HepG2 (cell line): ENCODE measurements at regions not wholly inside any gene's neighbourhood (a gene's known extent, or its start where the extent isn't known, plus 50 kb on each side); places are given as distances from the start of the nearest gene placed in this dataset.
A peak's percentile ranks its signal among the peaks of the same experiment; 100 is the strongest.

Source experiments
- ATAC-seq: fragments of 200-7000 bp; cut with Tn5 transposase; 3 replicates; pipeline ENCODE4 v1.9.1; 2020; ENCODE audit warnings: mild to moderate bottlenecking, moderate library complexity
- BruUV-seq: library from RNA; stranded (reverse); fragments of 400-500 nt; replicated peaks from 2 replicates; lab custom pipeline; 2021; lab: Mats Ljungman, UMichigan
- CTCF ChIA-PET: fragments of 300-600 bp; formaldehyde crosslinking; extraction: SDS; loops from one replicate; lab custom pipeline; 2021; ENCODE audit warnings: low total read pairs, inconsistent platforms, low intra/inter-chr PET ratio; lab: Yijun Ruan, JAX
- POLR2A ChIA-PET: fragments of 350-600 bp; sonication (Branson Sonifier 250); formaldehyde crosslinking; loops from one replicate; lab custom pipeline; 2020; ENCODE audit warnings: antibody characterized with exemption, inconsistent platforms; lab: Yijun Ruan, JAX
- DNase-seq: peaks from one replicate; pipeline ENCODE4 v3.0.0-alpha.2; 2015; ENCODE audit warnings: low spot score
- FAIRE-seq: peaks from 3 replicates; lab custom pipeline; 2011; peaks lifted over from hg19 to GRCh38; lab: Jason Lieb, UNC
- H2AFZ ChIP-seq: one replicate; pipeline ENCODE4 v1.6.1; 2011; ENCODE audit warnings: low read length, inconsistent platforms
- H3K27ac ChIP-seq: fragments of 300-600 bp; 3 replicates; pipeline ENCODE4 v1.8.0; 2011; ENCODE audit warnings: mixed run types, mild to moderate bottlenecking, mixed read lengths, low read length, inconsistent platforms; ENCODE audit not compliant: insufficient read depth; ENCODE audit errors: extremely low read length
- H3K27me3 ChIP-seq, 2 experiments: fragments of 200-600 bp in 1 of 2; 2 replicates in 1 of 2; 3 replicates in 1 of 2; pipeline versions ENCODE4 v1.6.0 to v1.8.0; 2011; ENCODE audit warnings: low read length in 2 of 2, mild to moderate bottlenecking in 2 of 2, moderate library complexity in 2 of 2, inconsistent platforms in 1 of 2; ENCODE audit not compliant: insufficient read depth in 2 of 2, control insufficient read depth in 1 of 2
- H3K36me3 ChIP-seq, 2 experiments: fragments of 200-600 bp in 1 of 2; replicated peaks in 1 of 2; 2 replicates in 1 of 2; 3 replicates in 1 of 2; pipeline versions ENCODE4 v1.5.1 to v1.8.0; 2011; ENCODE audit warnings: low read length in 2 of 2, inconsistent platforms in 1 of 2; ENCODE audit not compliant: insufficient read depth in 2 of 2, control insufficient read depth in 1 of 2
- H3K4me1 ChIP-seq: 2 replicates; pipeline ENCODE4 v1.5.1; 2012; ENCODE audit warnings: low read length, inconsistent platforms; ENCODE audit not compliant: insufficient read depth
- H3K4me2 ChIP-seq: 2 replicates; pipeline ENCODE4 v1.6.0; 2011; ENCODE audit warnings: low read depth, low read length, inconsistent platforms
- H3K4me3 ChIP-seq, 3 experiments: fragments of 200-600 bp in 1 of 3; sonication (generic), shearing (Covaris generic) in 1 of 3; replicated peaks in 1 of 3; 2 replicates each; pipeline ENCODE4 v1.5.1; 2011 to 2016; ENCODE audit warnings: low read length in 3 of 3, inconsistent platforms in 2 of 3, low read depth in 2 of 3, mild to moderate bottlenecking in 2 of 3, control low read depth in 1 of 3, mixed read lengths in 1 of 3; ENCODE audit not compliant: insufficient read depth in 1 of 3
- H3K79me2 ChIP-seq: one replicate; pipeline ENCODE4 v1.6.1; 2011; ENCODE audit warnings: low read length, inconsistent platforms; ENCODE audit not compliant: insufficient read depth
- H3K9ac ChIP-seq: 2 replicates; pipeline ENCODE4 v1.6.0; 2011; ENCODE audit warnings: mild to moderate bottlenecking, low read depth, low read length, inconsistent platforms; ENCODE audit not compliant: insufficient read depth
- H3K9me3 ChIP-seq: 2 replicates; pipeline ENCODE4 v1.5.1; 2012; ENCODE audit warnings: mild to moderate bottlenecking, low read length
- H4K20me1 ChIP-seq: 2 replicates; pipeline ENCODE4 v1.6.0; 2011; ENCODE audit warnings: inconsistent platforms, mild to moderate bottlenecking, low read length, moderate library complexity; ENCODE audit not compliant: insufficient read depth
- AHR ChIP-seq: IDR thresholded peaks from 2 replicates; pipeline ENCODE4 v1.6.1; 2018; ENCODE audit warnings: missing genetic modification reagents, missing compliant biosample characterization
- BORCS8-MEF2B ChIP-seq: sonication (generic); formaldehyde crosslinking; IDR thresholded peaks from 2 replicates; pipeline ENCODE4 v1.8.0; 2022; ENCODE audit warnings: mild to moderate bottlenecking, missing genetic modification reagents
- FOSL2 ChIP-seq: sonication (generic); formaldehyde crosslinking; IDR thresholded peaks from 2 replicates; pipeline ENCODE4 v1.4.0; 2020; ENCODE audit warnings: missing genetic modification reagents
- GZF1 ChIP-seq: sonication (generic); formaldehyde crosslinking; IDR thresholded peaks from 2 replicates; pipeline ENCODE4 v1.5.1; 2020; ENCODE audit warnings: mild to moderate bottlenecking, missing genetic modification reagents
- KLF11 ChIP-seq: IDR thresholded peaks from 2 replicates; pipeline ENCODE4 v1.6.1; 2016; ENCODE audit warnings: missing compliant biosample characterization
- MAFF ChIP-seq: IDR thresholded peaks from 2 replicates; pipeline ENCODE4 v1.6.1; 2011; ENCODE audit warnings: low read depth, low read length, improper control_type of control experiment
- MAFK ChIP-seq, 2 experiments: IDR thresholded peaks in 1 of 2; conservative IDR thresholded peaks in 1 of 2; 2 replicates each; pipeline ENCODE4 v1.6.1; 2011; ENCODE audit warnings: improper control_type of control experiment in 2 of 2, low read length in 2 of 2
- MEIS2 ChIP-seq: sonication (generic); formaldehyde crosslinking; IDR thresholded peaks from 2 replicates; pipeline ENCODE4 v1.9.0; 2021; ENCODE audit warnings: mild to moderate bottlenecking, missing genetic modification reagents
- MXI1 ChIP-seq: IDR thresholded peaks from 3 replicates; pipeline ENCODE4 v1.6.1; 2012; ENCODE audit warnings: low read depth, low read length, inconsistent platforms, borderline replicate concordance
- NFE2L2 ChIP-seq: fragments of 150-350 bp; IDR thresholded peaks from 2 replicates; pipeline ENCODE4 v1.6.1; 2014; ENCODE audit warnings: low read length
- NFRKB ChIP-seq: fragments of 450-650 bp; IDR thresholded peaks from 2 replicates; pipeline ENCODE4 v1.6.1; 2017
- NR3C1 ChIP-seq: sonication (generic); formaldehyde crosslinking; IDR thresholded peaks from 2 replicates; pipeline ENCODE4 v1.4.0; 2020; ENCODE audit warnings: missing genetic modification reagents
- RAD21 ChIP-seq: fragments of 450-650 bp; formaldehyde crosslinking; IDR thresholded peaks from 2 replicates; pipeline ENCODE4 v1.5.0; 2020; ENCODE audit warnings: mild to moderate bottlenecking
- SCMH1 ChIP-seq: sonication (generic); formaldehyde crosslinking; IDR thresholded peaks from 2 replicates; pipeline ENCODE4 v1.9.0; 2021; ENCODE audit warnings: missing genetic modification reagents, mild to moderate bottlenecking, borderline replicate concordance
- TCF12 ChIP-seq, 2 experiments: fragments of 450-650 bp in 1 of 2; sonication (generic) in 1 of 2; formaldehyde crosslinking in 1 of 2; IDR thresholded peaks; 2 replicates each; pipeline versions ENCODE4 v1.6.1 to v1.8.0; 2017 to 2022; ENCODE audit warnings: antibody characterized with exemption in 1 of 2, mild to moderate bottlenecking in 1 of 2, missing genetic modification reagents in 1 of 2, moderate library complexity in 1 of 2
- ZFP36L2 ChIP-seq: sonication (generic); formaldehyde crosslinking; IDR thresholded peaks from 2 replicates; pipeline ENCODE4 v1.4.0; 2020; ENCODE audit warnings: missing genetic modification reagents
- ZNF232 ChIP-seq: sonication (generic); formaldehyde crosslinking; IDR thresholded peaks from 2 replicates; pipeline ENCODE4 v1.4.0; 2020; ENCODE audit warnings: missing genetic modification reagents, borderline replicate concordance
- ZNF484 ChIP-seq: sonication (generic); formaldehyde crosslinking; IDR thresholded peaks from 2 replicates; pipeline ENCODE4 v1.5.1; 2020; ENCODE audit warnings: mild to moderate bottlenecking, low read depth, missing genetic modification reagents, borderline replicate concordance
- ZNF501 ChIP-seq: sonication (generic); formaldehyde crosslinking; IDR thresholded peaks from 2 replicates; pipeline ENCODE4 v1.5.1; 2020; ENCODE audit warnings: mild to moderate bottlenecking, moderate library complexity, missing genetic modification reagents
- ZNF567 ChIP-seq: sonication (generic); formaldehyde crosslinking; IDR thresholded peaks from 2 replicates; pipeline ENCODE4 v1.8.1; 2023; ENCODE audit warnings: mild to moderate bottlenecking, missing genetic modification reagents, borderline replicate concordance
- ZNF569 ChIP-seq: sonication (generic); formaldehyde crosslinking; IDR thresholded peaks from 2 replicates; pipeline ENCODE4 v1.5.0; 2020; ENCODE audit warnings: mild to moderate bottlenecking, missing genetic modification reagents, moderate library complexity, borderline replicate concordance
- ZNF605 ChIP-seq: sonication (generic); formaldehyde crosslinking; IDR thresholded peaks from 2 replicates; pipeline ENCODE4 v1.8.0; 2022; ENCODE audit warnings: mild to moderate bottlenecking, missing genetic modification reagents
- ZNF720 ChIP-seq: sonication (generic); formaldehyde crosslinking; IDR thresholded peaks from 2 replicates; pipeline ENCODE4 v1.4.0; 2020; ENCODE audit warnings: missing genetic modification reagents
- ZNF749 ChIP-seq: sonication (generic); formaldehyde crosslinking; IDR thresholded peaks from 2 replicates; pipeline ENCODE4 v1.8.0; 2022; ENCODE audit warnings: mild to moderate bottlenecking, missing genetic modification reagents, moderate library complexity, borderline replicate concordance
- WGBS: methylation state at CpG from one replicate; pipeline ENCODE4 v1.1.6; 2017; ENCODE audit warnings: low lambda C conversion rate; 5-methylcytosine and 5-hydroxymethylcytosine counted together
- in situ Hi-C: cut with HindIII; loops from 2 replicates; pipeline ENCODE4 v1.10.0; 2017; ENCODE audit warnings: low pct_unique_long_range_greater_than_20kb; ENCODE audit not compliant: extremely low pct_ligation_motif_present
- intact Hi-C: fragments of 100-400 bp; cut with micrococcal nuclease; formaldehyde crosslinking; loops from one replicate; pipeline ENCODE4 v1.10.0; 2022; ENCODE audit not compliant: unreplicated experiment
- TF ChIP-seq, protein P1 (sequence below): sonication (generic); formaldehyde crosslinking; IDR thresholded peaks from 2 replicates; pipeline ENCODE4 v1.4.0; 2020; ENCODE audit warnings: missing genetic modification reagents, mild to moderate bottlenecking, borderline replicate concordance
- TF ChIP-seq, protein P2 (sequence below): sonication (generic); formaldehyde crosslinking; IDR thresholded peaks from 2 replicates; pipeline ENCODE4 v1.5.0; 2020; ENCODE audit warnings: mild to moderate bottlenecking, missing genetic modification reagents, moderate library complexity

DNA sequence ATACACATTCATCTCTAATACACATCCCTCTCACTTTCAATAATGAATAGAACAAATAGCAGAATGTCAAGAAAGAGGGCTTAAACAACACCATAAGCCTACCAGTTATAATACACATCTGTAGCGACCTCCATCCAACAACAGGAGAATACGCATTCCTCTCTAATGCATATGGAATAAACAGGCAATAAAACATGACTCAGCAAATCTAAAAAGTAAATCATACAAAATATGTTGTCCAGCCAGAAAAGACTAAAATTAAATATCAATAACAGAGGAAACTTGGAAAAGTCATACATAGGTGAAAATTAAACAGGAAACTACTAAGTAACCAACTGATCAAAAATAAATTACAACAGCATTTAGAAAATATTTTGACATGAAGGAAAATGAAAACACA, 1127.5 kb upstream of the NCAM2 start:
- H3K9ac ChIP-seq: no peak overlapping the region
- no peaks in the 10 kb centered on the region for H3K27me3 ChIP-seq
- 2% methylated on average over 2 of the region's 2 CpGs for WGBS
- TF ChIP-seq AHR (CRISPR knock-in tag): no peak
- no peak for TF ChIP-seq RAD21
- TF ChIP-seq BORCS8-MEF2B (CRISPR knock-in tag): no peak
- TF ChIP-seq ZFP36L2: no peak
- TF ChIP-seq ZNF720 (CRISPR knock-in tag): no peak
- no peak for TF ChIP-seq ZNF501 (CRISPR knock-in tag)
- TF ChIP-seq MAFF: peak; percentile 86
- TF ChIP-seq, protein P1, sequence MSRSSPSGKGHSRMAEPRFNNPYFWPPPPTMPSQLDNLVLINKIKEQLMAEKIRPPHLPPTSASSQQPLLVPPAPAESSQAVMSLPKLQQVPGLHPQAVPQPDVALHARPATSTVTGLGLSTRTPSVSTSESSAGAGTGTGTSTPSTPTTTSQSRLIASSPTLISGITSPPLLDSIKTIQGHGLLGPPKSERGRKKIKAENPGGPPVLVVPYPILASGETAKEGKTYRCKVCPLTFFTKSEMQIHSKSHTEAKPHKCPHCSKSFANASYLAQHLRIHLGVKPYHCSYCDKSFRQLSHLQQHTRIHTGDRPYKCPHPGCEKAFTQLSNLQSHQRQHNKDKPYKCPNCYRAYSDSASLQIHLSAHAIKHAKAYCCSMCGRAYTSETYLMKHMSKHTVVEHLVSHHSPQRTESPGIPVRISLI (CRISPR knock-in tag): no peak
- TF ChIP-seq TCF12 (IDR thresholded peaks at IDR 0.05): no peak
- TF ChIP-seq TCF12 (CRISPR knock-in tag; IDR thresholded peaks at IDR 0.05): no peak
- no peak for TF ChIP-seq NFRKB
- TF ChIP-seq KLF11 (CRISPR knock-in tag): no peak
- TF ChIP-seq SCMH1 (CRISPR knock-in tag): no peak
- no peak for TF ChIP-seq ZNF484 (CRISPR knock-in tag)
- TF ChIP-seq NFE2L2: peak; percentile 82
- TF ChIP-seq ZNF749 (CRISPR knock-in tag): no peak
- TF ChIP-seq MXI1: no peak
- TF ChIP-seq, protein P2, sequence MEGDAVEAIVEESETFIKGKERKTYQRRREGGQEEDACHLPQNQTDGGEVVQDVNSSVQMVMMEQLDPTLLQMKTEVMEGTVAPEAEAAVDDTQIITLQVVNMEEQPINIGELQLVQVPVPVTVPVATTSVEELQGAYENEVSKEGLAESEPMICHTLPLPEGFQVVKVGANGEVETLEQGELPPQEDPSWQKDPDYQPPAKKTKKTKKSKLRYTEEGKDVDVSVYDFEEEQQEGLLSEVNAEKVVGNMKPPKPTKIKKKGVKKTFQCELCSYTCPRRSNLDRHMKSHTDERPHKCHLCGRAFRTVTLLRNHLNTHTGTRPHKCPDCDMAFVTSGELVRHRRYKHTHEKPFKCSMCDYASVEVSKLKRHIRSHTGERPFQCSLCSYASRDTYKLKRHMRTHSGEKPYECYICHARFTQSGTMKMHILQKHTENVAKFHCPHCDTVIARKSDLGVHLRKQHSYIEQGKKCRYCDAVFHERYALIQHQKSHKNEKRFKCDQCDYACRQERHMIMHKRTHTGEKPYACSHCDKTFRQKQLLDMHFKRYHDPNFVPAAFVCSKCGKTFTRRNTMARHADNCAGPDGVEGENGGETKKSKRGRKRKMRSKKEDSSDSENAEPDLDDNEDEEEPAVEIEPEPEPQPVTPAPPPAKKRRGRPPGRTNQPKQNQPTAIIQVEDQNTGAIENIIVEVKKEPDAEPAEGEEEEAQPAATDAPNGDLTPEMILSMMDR (CRISPR knock-in tag): no peak
- no peak for TF ChIP-seq GZF1
- TF ChIP-seq FOSL2 (CRISPR knock-in tag): no peak
- TF ChIP-seq ZNF567 (CRISPR knock-in tag): no peak
- TF ChIP-seq ZNF569: no peak
- TF ChIP-seq MAFK (conservative IDR thresholded peaks at IDR 0.05 in 1 of 2, IDR thresholded peaks at IDR 0.05 in 1 of 2; ENCODE audit: low read length in 2 of 2): peak; percentile 82 to 92
- TF ChIP-seq NR3C1 (CRISPR knock-in tag): no peak
- TF ChIP-seq ZNF605: no peak
- TF ChIP-seq MEIS2 (CRISPR knock-in tag): no peak
- no peak for TF ChIP-seq ZNF232 (CRISPR knock-in tag)
- FAIRE-seq (no peak), ATAC-seq (no peak), DNase-seq (no peak)
- H4K20me1 ChIP-seq: no peaks in the 10 kb centered on the region
- H3K27ac ChIP-seq: no peak overlapping the region
- ChIA-PET CTCF (no interaction called here), POLR2A (no interaction called here)
- no TSS peak for BruUV-seq
- H3K4me2 ChIP-seq: no peak overlapping the region
- no peaks in the 10 kb centered on the region for H3K4me1 ChIP-seq
- peaks cover 69% of the 10 kb centered on the region for H3K9me3 ChIP-seq
- in situ Hi-C loops (no loop called here), intact Hi-C loops (no loop called here)
- H2AFZ ChIP-seq: no peak overlapping the region
- no peaks in the 10 kb centered on the region for H3K79me2 ChIP-seq
- H3K4me3 ChIP-seq: no peak overlapping the region
- H3K36me3 ChIP-seq: no peaks in the 10 kb centered on the region
